ENCODE measurements at regions not wholly inside any gene's neighbourhood (a gene's known extent, or its start where the extent isn't known, plus 50 kb on each side); places are given as distances from the start of the nearest gene placed in this dataset.

- TF ChIP-seq CTCF (IDR thresholded peaks at IDR 0.05), result no peak
- no peak for TF ChIP-seq POLR2A (IDR thresholded peaks at IDR 0.05)
These were observed 94.3 kb upstream of the FOXA2 start for GRCh38 chr20:22678678-22679077.

Data from adrenal gland (tissue), 5 donors.